B cell (primary cell): ENCODE measurements at regions not wholly inside any gene's neighbourhood (a gene's known extent, or its start where the extent isn't known, plus 50 kb on each side); places are given as distances from the start of the nearest gene placed in this dataset.
"Not testable (repeated sequence)": the region's sequence is repeated elsewhere in the genome, so short reads cannot be mapped to it uniquely, and the experiment has no call there.

Experiments
- ATAC-seq: fragments of 200-7000 bp; cut with Tn5 transposase; one replicate; pipeline ENCODE4 v1.10.0; 2021; ENCODE audit warnings: low read depth, mild to moderate bottlenecking, moderate number of reproducible peaks, moderate library complexity
- CTCF ChIA-PET: fragments of 350-600 bp; sonication (Branson Sonifier 250); formaldehyde crosslinking; loops from one replicate; lab custom pipeline; 2021; ENCODE audit warnings: antibody characterized with exemption, inconsistent platforms; lab: Charles Lee
- POLR2A ChIA-PET: fragments of 350-600 bp; sonication (Branson Sonifier 250); formaldehyde crosslinking; loops from one replicate; lab custom pipeline; 2021; ENCODE audit warnings: antibody characterized with exemption; lab: Charles Lee
- DNase-seq: peaks from one replicate; pipeline ENCODE4 v3.0.0; 2013
- H2AFZ ChIP-seq: 2 replicates; pipeline ENCODE4 v1.6.1; 2012; ENCODE audit warnings: mild to moderate bottlenecking, low read depth, low read length; ENCODE audit not compliant: insufficient read depth, poor library complexity, severe bottlenecking
- H3K27ac ChIP-seq, 2 donors: 1 replicate in 1 of 2; 2 replicates in 1 of 2; pipeline ENCODE4 v1.5.1; 2012 to 2013; ENCODE audit warnings: low read length in 2 of 2, mild to moderate bottlenecking in 2 of 2, moderate library complexity in 1 of 2
- H3K27me3 ChIP-seq, 4 experiments: fragments of 200-600 bp in 1 of 4; sonication (generic) in 1 of 4; replicated peaks in 1 of 4; 1 replicate in 2 of 4; 2 replicates in 2 of 4; pipeline versions ENCODE4 v1.6.1 to v1.7.0; 2013 to 2016; ENCODE audit warnings: low read length in 3 of 4, mild to moderate bottlenecking in 2 of 4, mixed read lengths in 1 of 4, moderate library complexity in 1 of 4; ENCODE audit not compliant: insufficient read depth in 4 of 4, control insufficient read depth in 3 of 4; ENCODE audit errors: control extremely low read depth in 1 of 4
- H3K36me3 ChIP-seq, 2 experiments: replicated peaks in 1 of 2; 1 replicate in 1 of 2; 2 replicates in 1 of 2; pipeline versions ENCODE4 v1.6.1 to v1.7.1; 2013; ENCODE audit warnings: low read length in 1 of 2; ENCODE audit not compliant: insufficient read depth in 2 of 2, control insufficient read depth in 1 of 2; ENCODE audit errors: control extremely low read depth in 1 of 2, extremely low read depth in 1 of 2
- H3K4me1 ChIP-seq, 2 donors: fragments of 200-600 bp in 1 of 2; sonication (generic) in 1 of 2; 1 replicate in 1 of 2; 2 replicates in 1 of 2; pipeline versions ENCODE4 v1.5.1 to v1.6.1; 2013 to 2017; ENCODE audit warnings: low read length in 2 of 2; ENCODE audit not compliant: control insufficient read depth in 2 of 2, insufficient read depth in 2 of 2
- H3K4me2 ChIP-seq: replicated peaks from 2 replicates; pipeline ENCODE3; 2012; ENCODE audit warnings: mild to moderate bottlenecking, low read depth, low read length; ENCODE audit not compliant: poor library complexity, severe bottlenecking
- H3K4me3 ChIP-seq, 5 experiments: fragments of 200-600 bp in 1 of 5; sonication (generic) in 1 of 5; 1 replicate in 3 of 5; 2 replicates in 2 of 5; pipeline versions ENCODE4 v1.5.1 to v1.7.0; 2011 to 2016; ENCODE audit warnings: low read length in 4 of 5, mild to moderate bottlenecking in 4 of 5, low read depth in 2 of 5, control low read depth in 1 of 5, moderate library complexity in 1 of 5; ENCODE audit not compliant: insufficient read depth in 1 of 5; ENCODE audit errors: control extremely low read depth in 1 of 5, extremely low read depth in 1 of 5
- H3K79me2 ChIP-seq: fragments of 200-600 bp; sonication (generic); one replicate; pipeline ENCODE4 v1.6.0; 2016; ENCODE audit warnings: low read length; ENCODE audit not compliant: control insufficient read depth, insufficient read depth
- H3K9ac ChIP-seq: fragments of 200-600 bp; sonication (generic); 2 replicates; pipeline ENCODE4 v1.6.1; 2017; ENCODE audit warnings: mild to moderate bottlenecking, low read length, moderate library complexity
- H3K9me3 ChIP-seq, 3 donors: one replicate each; pipeline versions ENCODE4 v1.6.1 to v1.7.1; 2013; ENCODE audit warnings: low read length in 2 of 3; ENCODE audit not compliant: control insufficient read depth in 2 of 3, insufficient read depth in 1 of 3; ENCODE audit errors: control extremely low read depth in 1 of 3
- H4K20me1 ChIP-seq: 2 replicates; pipeline ENCODE4 v1.6.0; 2012; ENCODE audit warnings: mild to moderate bottlenecking, low read length; ENCODE audit not compliant: insufficient read depth, control insufficient read depth, poor library complexity, severe bottlenecking
- H3K27ac Mint-ChIP-seq: one replicate; pipeline ENCODE4 v1.8.0; 2021; ENCODE audit warnings: mixed read lengths
- H3K27me3 Mint-ChIP-seq: one replicate; pipeline ENCODE4 v1.8.0; 2021; ENCODE audit warnings: mixed read lengths
- H3K4me1 Mint-ChIP-seq: one replicate; pipeline ENCODE4 v1.8.0; 2021; ENCODE audit warnings: mixed read lengths
- H3K4me3 Mint-ChIP-seq: one replicate; pipeline ENCODE4 v1.8.0; 2021; ENCODE audit warnings: mixed read lengths
- H3K9me3 Mint-ChIP-seq: one replicate; pipeline ENCODE4 v1.8.0; 2022; ENCODE audit warnings: mixed read lengths; ENCODE audit not compliant: insufficient read depth
- WGBS: methylation state at CpG from one replicate; pipeline ENCODE4 v1.1.5; 2013; ENCODE audit warnings: missing lambda C conversion rate; ENCODE audit not compliant: insufficient coverage; 5-methylcytosine and 5-hydroxymethylcytosine counted together
- intact Hi-C: fragments of 100-400 bp; cut with micrococcal nuclease; formaldehyde crosslinking; loops from one replicate; pipeline ENCODE4 v1.10.0; 2022

- POLR2A ChIA-PET, H3K27me3 Mint-ChIP-seq, H2AFZ ChIP-seq, H3K4me3 Mint-ChIP-seq, H3K27me3 ChIP-seq, H4K20me1 ChIP-seq, ATAC-seq, H3K4me1 ChIP-seq, H3K27ac ChIP-seq, H3K9ac ChIP-seq, H3K4me1 Mint-ChIP-seq, H3K79me2 ChIP-seq, H3K4me2 ChIP-seq, intact Hi-C loops, H3K9me3 Mint-ChIP-seq, CTCF ChIA-PET, DNase-seq, H3K4me3 ChIP-seq, H3K36me3 ChIP-seq, H3K27ac Mint-ChIP-seq: not testable (repeated sequence)
- WGBS, result 99% methylated on average over 17 of the region's 24 CpGs
- H3K9me3 ChIP-seq, result peaks cover 0 to 11% (median 0%) of the 10 kb centered on the region in 3 donors
These were observed 186.4 kb downstream of the NPIPB11 start for GRCh38 chr16:29219966-29220646.

- H3K27me3 ChIP-seq, H3K4me3 ChIP-seq, POLR2A ChIA-PET, H3K4me3 Mint-ChIP-seq, intact Hi-C loops, H3K9me3 Mint-ChIP-seq, H3K27me3 Mint-ChIP-seq, H3K4me1 Mint-ChIP-seq, H4K20me1 ChIP-seq, H3K27ac ChIP-seq, H3K4me2 ChIP-seq, H2AFZ ChIP-seq, H3K27ac Mint-ChIP-seq, H3K79me2 ChIP-seq, H3K36me3 ChIP-seq, H3K4me1 ChIP-seq, H3K9ac ChIP-seq, CTCF ChIA-PET, DNase-seq, ATAC-seq: not testable (repeated sequence)
- 97% methylated on average over 15 of the region's 16 CpGs for WGBS
- peaks cover 0 to 11% (median 0%) of the 10 kb centered on the region in 3 donors for H3K9me3 ChIP-seq
These were observed 186.9 kb downstream of the NPIPB11 start for GRCh38 chr16:29219562-29219961.

GRCh38 chr16:29218649-29219048 lies 187.9 kb downstream of the NPIPB11 start:
- H3K27me3 ChIP-seq, POLR2A ChIA-PET, intact Hi-C loops, H3K27ac Mint-ChIP-seq, H3K9ac ChIP-seq, H3K9me3 Mint-ChIP-seq, H3K4me3 ChIP-seq, H3K4me1 ChIP-seq, H3K36me3 ChIP-seq, H3K79me2 ChIP-seq, ATAC-seq, H2AFZ ChIP-seq, H3K4me1 Mint-ChIP-seq, H3K4me2 ChIP-seq, H3K27me3 Mint-ChIP-seq, H3K4me3 Mint-ChIP-seq, DNase-seq, H3K27ac ChIP-seq, H4K20me1 ChIP-seq, CTCF ChIA-PET: not testable (repeated sequence)
- 95% methylated on average over 6 of the region's 26 CpGs for WGBS
- H3K9me3 ChIP-seq, result peaks cover 0 to 11% (median 0%) of the 10 kb centered on the region in 3 donors

DNA sequence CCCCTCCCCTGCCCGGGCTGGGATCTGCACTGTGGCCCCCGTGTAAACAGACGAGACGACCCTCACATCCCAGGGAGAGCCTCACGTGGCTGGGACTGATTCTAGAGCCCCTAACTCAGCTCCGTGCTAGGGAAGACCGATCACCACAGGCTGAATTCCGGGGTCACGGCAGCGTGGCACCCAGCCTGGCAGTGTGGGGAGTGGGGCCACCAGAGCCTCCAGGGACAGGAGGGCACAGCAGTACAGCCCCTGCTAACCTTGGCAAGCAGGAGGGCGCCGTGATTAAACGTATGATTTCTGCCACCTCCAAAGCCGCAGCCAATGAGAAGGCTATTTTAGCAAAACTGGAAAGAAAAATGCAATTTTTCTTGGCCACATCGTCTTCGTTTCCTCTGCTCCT lies 188.3 kb downstream of the NPIPB11 start:
- H2AFZ ChIP-seq, H3K79me2 ChIP-seq, H3K9me3 Mint-ChIP-seq, H3K27ac ChIP-seq, intact Hi-C loops, H3K4me3 Mint-ChIP-seq, H4K20me1 ChIP-seq, H3K9ac ChIP-seq, ATAC-seq, H3K4me3 ChIP-seq, H3K27ac Mint-ChIP-seq, H3K4me1 ChIP-seq, POLR2A ChIA-PET, DNase-seq, H3K27me3 Mint-ChIP-seq, H3K9me3 ChIP-seq, H3K4me1 Mint-ChIP-seq, H3K27me3 ChIP-seq, CTCF ChIA-PET, H3K36me3 ChIP-seq, H3K4me2 ChIP-seq: not testable (repeated sequence)
- 97% methylated on average over 5 of the region's 16 CpGs for WGBS
